GM13977 (cell line): ENCODE measurements at regions not wholly inside any gene's neighbourhood (a gene's known extent, or its start where the extent isn't known, plus 50 kb on each side); places are given as distances from the start of the nearest gene placed in this dataset.

Experiments used
- DNase-seq: peaks from one replicate; pipeline ENCODE4 v3.0.0; 2012; ENCODE audit warnings: low spot score
- in situ Hi-C: fragments of 300-500 bp; cut with MboI; formaldehyde crosslinking; loops from one replicate; pipeline ENCODE4 v1.12.0; 2022; ENCODE audit warnings: low sequenced_read_pairs, low pct_unique_long_range_greater_than_20kb, mixed read lengths, inconsistent platforms; ENCODE audit not compliant: unreplicated experiment
- TF ChIP-seq, protein P1 (sequence below): IDR thresholded peaks from 2 replicates; pipeline ENCODE4 v1.5.1; 2012; ENCODE audit warnings: mild to moderate bottlenecking, control low read depth; ENCODE audit not compliant: insufficient read depth; ENCODE audit errors: extremely low read depth, missing control alignments

DNA sequence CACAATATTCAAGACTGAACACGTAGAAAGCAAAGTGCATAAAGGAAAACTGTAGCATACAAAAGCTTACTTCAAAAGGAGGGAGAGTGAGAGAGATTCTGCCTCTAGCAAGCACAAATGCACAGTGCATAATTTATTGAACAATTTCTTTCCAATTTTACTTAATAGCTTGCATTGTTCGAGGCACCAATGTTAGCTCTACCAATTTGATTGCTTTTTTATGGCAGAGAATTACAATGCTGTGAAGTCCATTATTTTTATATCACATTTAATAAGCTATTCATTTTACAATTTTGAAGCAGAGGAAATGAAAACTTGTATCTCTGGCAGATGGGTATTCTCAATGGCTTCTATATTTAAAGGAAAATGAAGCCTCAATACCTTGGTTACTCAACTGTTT is 331.7 kb downstream of the GPM6A start:
- in situ Hi-C loops, result no loop called here
- no peak for DNase-seq
- TF ChIP-seq, protein P1, sequence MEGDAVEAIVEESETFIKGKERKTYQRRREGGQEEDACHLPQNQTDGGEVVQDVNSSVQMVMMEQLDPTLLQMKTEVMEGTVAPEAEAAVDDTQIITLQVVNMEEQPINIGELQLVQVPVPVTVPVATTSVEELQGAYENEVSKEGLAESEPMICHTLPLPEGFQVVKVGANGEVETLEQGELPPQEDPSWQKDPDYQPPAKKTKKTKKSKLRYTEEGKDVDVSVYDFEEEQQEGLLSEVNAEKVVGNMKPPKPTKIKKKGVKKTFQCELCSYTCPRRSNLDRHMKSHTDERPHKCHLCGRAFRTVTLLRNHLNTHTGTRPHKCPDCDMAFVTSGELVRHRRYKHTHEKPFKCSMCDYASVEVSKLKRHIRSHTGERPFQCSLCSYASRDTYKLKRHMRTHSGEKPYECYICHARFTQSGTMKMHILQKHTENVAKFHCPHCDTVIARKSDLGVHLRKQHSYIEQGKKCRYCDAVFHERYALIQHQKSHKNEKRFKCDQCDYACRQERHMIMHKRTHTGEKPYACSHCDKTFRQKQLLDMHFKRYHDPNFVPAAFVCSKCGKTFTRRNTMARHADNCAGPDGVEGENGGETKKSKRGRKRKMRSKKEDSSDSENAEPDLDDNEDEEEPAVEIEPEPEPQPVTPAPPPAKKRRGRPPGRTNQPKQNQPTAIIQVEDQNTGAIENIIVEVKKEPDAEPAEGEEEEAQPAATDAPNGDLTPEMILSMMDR, result no peak

DNA sequence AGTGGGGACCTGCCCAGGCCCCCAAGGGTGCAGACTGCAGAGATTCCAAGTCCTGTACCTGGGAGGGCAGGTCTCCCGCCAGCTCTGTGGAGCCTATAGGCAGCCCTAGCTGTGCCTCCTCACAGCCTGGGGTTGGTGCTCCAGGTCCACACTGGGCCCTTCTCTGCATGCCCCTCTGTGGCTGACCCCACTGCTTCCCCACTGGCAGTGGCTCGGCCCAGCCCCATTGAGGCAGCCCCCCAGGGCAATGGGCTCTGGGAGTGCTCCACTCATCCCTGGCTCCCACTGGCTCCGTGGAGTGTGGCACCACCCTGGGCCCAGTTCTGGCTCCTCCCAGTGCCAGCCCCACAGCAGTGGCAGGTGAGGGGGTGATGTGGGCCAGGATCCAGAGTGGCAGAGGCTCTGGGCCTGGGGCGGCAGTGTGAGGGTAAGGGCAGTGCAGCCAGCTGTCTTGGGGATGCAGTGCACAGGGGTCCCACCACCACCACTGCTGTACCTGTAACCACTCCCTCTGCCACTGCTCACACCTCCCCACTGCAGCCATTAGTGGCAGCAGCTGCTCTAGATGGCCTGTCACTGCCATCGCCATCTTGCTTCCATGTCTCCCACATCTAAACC is 312.2 kb downstream of the GPM6A start:
- DNase-seq, result no peak
- TF ChIP-seq, protein P1, result no peak
- in situ Hi-C loops, result no loop called here

DNA sequence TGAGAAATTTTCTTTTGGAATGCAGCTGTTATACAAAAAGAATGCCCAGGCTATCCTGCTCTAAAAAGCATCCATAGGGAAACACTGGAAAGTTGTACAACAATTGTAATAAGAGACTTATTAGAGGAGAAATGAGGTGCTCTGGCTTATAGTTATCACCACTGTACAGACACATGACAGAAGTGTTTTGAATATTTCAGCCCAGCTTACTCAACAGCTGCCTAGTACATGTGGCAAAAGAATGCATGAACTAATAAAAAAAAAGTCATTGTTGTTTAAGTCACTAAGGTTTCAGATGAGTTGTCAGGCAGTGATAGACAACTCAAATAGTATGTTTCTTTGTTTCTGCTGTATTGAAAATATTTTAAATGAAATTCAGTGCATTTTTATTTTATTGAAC is 307.7 kb downstream of the GPM6A start:
- in situ Hi-C loops, result no loop called here
- DNase-seq, result no peak
- TF ChIP-seq, protein P1, result no peak

DNA sequence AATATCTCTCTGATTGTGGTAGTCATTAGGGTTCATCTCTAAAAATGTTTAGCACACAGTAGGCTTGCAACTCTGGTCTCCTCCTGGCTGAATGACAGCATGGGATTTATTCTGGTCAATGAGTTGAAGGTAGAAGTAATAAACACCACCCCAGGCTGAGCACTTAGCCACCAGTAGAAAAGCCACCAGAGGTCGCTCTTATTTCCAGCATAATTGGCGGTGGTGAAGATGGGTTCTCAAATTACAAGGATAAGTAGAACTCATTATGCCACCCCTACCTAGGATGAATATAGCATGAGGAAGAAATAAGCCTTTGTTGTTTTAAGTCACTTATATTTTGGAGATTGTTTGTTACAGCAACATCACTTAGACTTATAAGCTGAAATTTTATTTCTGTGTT is 302.7 kb downstream of the GPM6A start:
- in situ Hi-C loops, result no loop called here
- TF ChIP-seq, protein P1, result peak; percentile 39
- DNase-seq, result no peak

DNA sequence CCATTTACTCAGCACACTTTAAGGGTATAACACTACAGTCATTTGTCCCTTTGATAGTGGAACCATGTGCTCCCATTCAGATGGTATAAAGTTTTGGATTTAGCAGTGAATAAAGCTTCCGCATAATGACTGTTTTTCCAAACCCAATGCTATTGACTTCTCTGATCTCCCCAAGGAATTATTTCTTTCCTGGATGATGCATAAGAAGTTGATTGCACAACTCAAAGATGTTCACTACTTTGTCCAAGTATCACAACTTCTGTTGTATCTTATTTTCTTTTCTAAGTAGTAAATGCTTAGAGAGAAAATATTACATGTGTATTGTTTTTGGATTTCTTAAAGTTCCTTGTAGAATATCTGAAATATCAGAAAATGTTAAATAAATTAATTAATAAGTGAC is 300.2 kb downstream of the GPM6A start:
- TF ChIP-seq, protein P1, result no peak
- in situ Hi-C loops, result no loop called here

DNA sequence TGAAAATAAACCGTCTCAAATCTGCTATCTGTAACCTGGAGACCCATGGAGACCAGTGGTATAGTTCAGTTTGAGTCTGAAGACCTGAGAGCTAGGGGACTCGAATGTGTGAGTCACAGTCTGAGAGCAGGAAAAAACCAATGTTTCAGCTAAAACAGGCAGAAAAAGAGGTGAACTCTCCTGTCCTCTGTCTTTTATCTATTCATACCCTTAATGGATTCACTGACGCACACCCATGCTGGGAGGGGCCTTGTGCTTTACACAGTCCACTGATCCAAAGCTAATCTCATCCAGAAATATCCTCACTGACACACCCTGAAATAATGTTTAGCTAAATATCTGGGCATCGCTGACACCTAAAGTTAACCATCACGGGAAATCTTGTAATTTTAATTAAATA is 297.9 kb downstream of the GPM6A start:
- TF ChIP-seq, protein P1, result no peak
- in situ Hi-C loops, result no loop called here
- no peak for DNase-seq

More for the DNA sequence above, 300.2 kb downstream of the GPM6A start:
- no peak for DNase-seq
